ENCODE measurements at regions not wholly inside any gene's neighbourhood (a gene's known extent, or its start where the extent isn't known, plus 50 kb on each side); places are given as distances from the start of the nearest gene placed in this dataset.

- TF ChIP-seq, protein P1, sequence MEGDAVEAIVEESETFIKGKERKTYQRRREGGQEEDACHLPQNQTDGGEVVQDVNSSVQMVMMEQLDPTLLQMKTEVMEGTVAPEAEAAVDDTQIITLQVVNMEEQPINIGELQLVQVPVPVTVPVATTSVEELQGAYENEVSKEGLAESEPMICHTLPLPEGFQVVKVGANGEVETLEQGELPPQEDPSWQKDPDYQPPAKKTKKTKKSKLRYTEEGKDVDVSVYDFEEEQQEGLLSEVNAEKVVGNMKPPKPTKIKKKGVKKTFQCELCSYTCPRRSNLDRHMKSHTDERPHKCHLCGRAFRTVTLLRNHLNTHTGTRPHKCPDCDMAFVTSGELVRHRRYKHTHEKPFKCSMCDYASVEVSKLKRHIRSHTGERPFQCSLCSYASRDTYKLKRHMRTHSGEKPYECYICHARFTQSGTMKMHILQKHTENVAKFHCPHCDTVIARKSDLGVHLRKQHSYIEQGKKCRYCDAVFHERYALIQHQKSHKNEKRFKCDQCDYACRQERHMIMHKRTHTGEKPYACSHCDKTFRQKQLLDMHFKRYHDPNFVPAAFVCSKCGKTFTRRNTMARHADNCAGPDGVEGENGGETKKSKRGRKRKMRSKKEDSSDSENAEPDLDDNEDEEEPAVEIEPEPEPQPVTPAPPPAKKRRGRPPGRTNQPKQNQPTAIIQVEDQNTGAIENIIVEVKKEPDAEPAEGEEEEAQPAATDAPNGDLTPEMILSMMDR (IDR thresholded peaks at IDR 0.05): no peak
- TF ChIP-seq POLR2A (IDR thresholded peaks at IDR 0.05): no peak
Measured at GRCh38 chrX:76862509-76862908, 435.0 kb downstream of the MAGEE1 start.

Data from testis (tissue), 2 donors.